H9 (cell line): ENCODE measurements at regions not wholly inside any gene's neighbourhood (a gene's known extent, or its start where the extent isn't known, plus 50 kb on each side); places are given as distances from the start of the nearest gene placed in this dataset.

Experiments used
- DNase-seq: peaks from one replicate; pipeline ENCODE4 v3.0.0-alpha.2; 2017
- H2AFZ ChIP-seq: one replicate; pipeline ENCODE4 v1.6.1; 2013; ENCODE audit warnings: mild to moderate bottlenecking, low read length, control low read depth, moderate library complexity
- H2AK5ac ChIP-seq: 2 replicates; pipeline ENCODE4 v1.6.1; 2013; ENCODE audit warnings: low read length, control low read depth, mixed read lengths; ENCODE audit not compliant: insufficient read length
- H2BK120ac ChIP-seq: one replicate; pipeline ENCODE4 v1.6.1; 2013; ENCODE audit warnings: low read depth, mild to moderate bottlenecking, low read length, control low read depth, inconsistent platforms; ENCODE audit not compliant: poor library complexity, severe bottlenecking
- H2BK12ac ChIP-seq: 2 replicates; pipeline ENCODE4 v1.6.1; 2013; ENCODE audit warnings: low read length, control low read depth, mixed read lengths, low read depth; ENCODE audit not compliant: insufficient read length
- H2BK15ac ChIP-seq: 2 replicates; pipeline ENCODE4 v1.6.1; 2013; ENCODE audit warnings: low read depth, low read length, control low read depth
- H2BK20ac ChIP-seq: one replicate; pipeline ENCODE4 v1.6.1; 2013; ENCODE audit warnings: low read depth, mild to moderate bottlenecking, low read length, control low read depth, inconsistent platforms; ENCODE audit not compliant: poor library complexity, severe bottlenecking
- H2BK5ac ChIP-seq: 2 replicates; pipeline ENCODE4 v1.6.1; 2013; ENCODE audit warnings: low read length, control low read depth, mixed read lengths; ENCODE audit not compliant: insufficient read length
- H3K14ac ChIP-seq: 2 replicates; pipeline ENCODE4 v1.6.1; 2013; ENCODE audit warnings: low read length, control low read depth; ENCODE audit not compliant: insufficient read depth
- H3K18ac ChIP-seq: 2 replicates; pipeline ENCODE4 v1.6.1; 2013; ENCODE audit warnings: low read depth, mild to moderate bottlenecking, mixed read lengths, low read length, control low read depth; ENCODE audit not compliant: insufficient read length
- H3K23ac ChIP-seq: 2 replicates; pipeline ENCODE4 v1.6.1; 2013; ENCODE audit warnings: low read length, control low read depth, mixed read lengths, low read depth; ENCODE audit not compliant: insufficient read length
- H3K23me2 ChIP-seq: 2 replicates; pipeline ENCODE4 v1.6.1; 2013; ENCODE audit warnings: low read depth, mild to moderate bottlenecking, mixed read lengths, low read length, control low read depth; ENCODE audit not compliant: insufficient read length, poor library complexity, severe bottlenecking
- H3K27ac ChIP-seq: 2 replicates; pipeline ENCODE4 v1.5.1; 2013; ENCODE audit warnings: low read length, control low read depth, mixed read lengths, low read depth; ENCODE audit not compliant: insufficient read length
- H3K27me3 ChIP-seq: 2 replicates; pipeline ENCODE4 v1.6.1; 2013; ENCODE audit warnings: low read length, control low read depth, inconsistent platforms; ENCODE audit not compliant: insufficient read depth
- H3K4ac ChIP-seq: 2 replicates; pipeline ENCODE4 v1.6.1; 2013; ENCODE audit warnings: low read depth, mild to moderate bottlenecking, control low read depth, inconsistent platforms, low read length, moderate library complexity
- H3K4me1 ChIP-seq: 2 replicates; pipeline ENCODE4 v1.6.1; 2013; ENCODE audit warnings: low read length, control low read depth, inconsistent platforms; ENCODE audit not compliant: insufficient read depth
- H3K4me2 ChIP-seq: 2 replicates; pipeline ENCODE4 v1.6.1; 2013; ENCODE audit warnings: low read length, control low read depth, mixed read lengths; ENCODE audit not compliant: insufficient read length, insufficient read depth
- H3K56ac ChIP-seq: 2 replicates; pipeline ENCODE4 v1.6.1; 2013; ENCODE audit warnings: low read depth, mild to moderate bottlenecking, mixed read lengths, low read length, control low read depth; ENCODE audit not compliant: insufficient read length
- H3K79me1 ChIP-seq: 2 replicates; pipeline ENCODE4 v1.6.1; 2013; ENCODE audit warnings: low read depth, mild to moderate bottlenecking, moderate library complexity, low read length, control low read depth, inconsistent platforms; ENCODE audit not compliant: insufficient read depth, poor library complexity, severe bottlenecking
- H3K79me2 ChIP-seq: 2 replicates; pipeline ENCODE4 v1.6.1; 2013; ENCODE audit warnings: low read length, control low read depth, inconsistent platforms; ENCODE audit not compliant: insufficient read depth
- H3K9ac ChIP-seq: 2 replicates; pipeline ENCODE4 v1.6.1; 2013; ENCODE audit warnings: low read length, control low read depth, mixed read lengths; ENCODE audit not compliant: insufficient read length; ENCODE audit errors: extremely low read depth
- H3K9me3 ChIP-seq: one replicate; pipeline ENCODE4 v1.6.1; 2013; ENCODE audit warnings: low read depth, low read length, inconsistent platforms; ENCODE audit not compliant: control insufficient read depth
- H3T11ph ChIP-seq: one replicate; pipeline ENCODE4 v1.6.1; 2013; ENCODE audit warnings: mild to moderate bottlenecking, low read length, control low read depth, inconsistent platforms
- H4K20me1 ChIP-seq: one replicate; pipeline ENCODE4 v1.6.1; 2013; ENCODE audit not compliant: control insufficient read depth, insufficient read length, insufficient read depth
- H4K5ac ChIP-seq: 2 replicates; pipeline ENCODE4 v1.6.1; 2013; ENCODE audit warnings: low read depth, mild to moderate bottlenecking, mixed read lengths, low read length, control low read depth; ENCODE audit not compliant: insufficient read length
- H4K8ac ChIP-seq: replicated peaks from 2 replicates; pipeline ENCODE4 v1.6.1; 2013; ENCODE audit warnings: low read length, control low read depth, mixed read lengths, low read depth; ENCODE audit not compliant: insufficient read length
- H4K91ac ChIP-seq: 2 replicates; pipeline ENCODE4 v1.6.1; 2013; ENCODE audit warnings: low read depth, mild to moderate bottlenecking, moderate library complexity, mixed read lengths, low read length, control low read depth; ENCODE audit not compliant: insufficient read length
- H3K27ac Mint-ChIP-seq, 3 experiments: 2 replicates in 2 of 3; 3 replicates in 1 of 3; pipeline ENCODE4 v1.8.0; 2020 to 2021; ENCODE audit warnings: mixed read lengths in 3 of 3, mild to moderate bottlenecking in 1 of 3, moderate library complexity in 1 of 3
- H3K27me3 Mint-ChIP-seq: 2 replicates; pipeline ENCODE4 v1.8.0; 2021; ENCODE audit warnings: low read depth, mild to moderate bottlenecking, moderate library complexity, mixed read lengths
- H3K36me3 Mint-ChIP-seq, 3 experiments: 2 replicates in 2 of 3; 3 replicates in 1 of 3; pipeline ENCODE4 v1.8.0; 2020 to 2021; ENCODE audit warnings: low read depth in 3 of 3, mixed read lengths in 3 of 3; ENCODE audit not compliant: insufficient read depth in 1 of 3
- H3K4me1 Mint-ChIP-seq, 2 experiments: 2 replicates each; pipeline ENCODE4 v1.8.0; 2020; ENCODE audit warnings: mixed read lengths in 2 of 2
- H3K4me3 Mint-ChIP-seq, 2 experiments: 2 replicates in 1 of 2; 3 replicates in 1 of 2; pipeline ENCODE4 v1.8.0; 2020 to 2021; ENCODE audit warnings: mild to moderate bottlenecking in 2 of 2, mixed read lengths in 2 of 2, moderate library complexity in 1 of 2
- H3K9me3 Mint-ChIP-seq, 2 experiments: 2 replicates in 1 of 2; 3 replicates in 1 of 2; pipeline ENCODE4 v1.8.0; 2020; ENCODE audit warnings: mild to moderate bottlenecking in 2 of 2, mixed read lengths in 2 of 2, moderate library complexity in 1 of 2
- CTCF ChIP-seq: fragments of 200-600 bp; sonication (generic); conservative IDR thresholded peaks from 3 replicates; pipeline ENCODE4 v1.8.0; 2021; ENCODE audit warnings: antibody characterized with exemption, mild to moderate bottlenecking
- WGBS: extraction: QIAGEN DNeasy Blood & Tissue Kit; methylation state at CpG from one replicate; pipeline ENCODE4 v1.1.7; 2013; ENCODE audit warnings: missing lambda C conversion rate, low lambda C conversion rate, mixed read lengths; ENCODE audit not compliant: insufficient read length; ENCODE audit errors: extremely low coverage; 5-methylcytosine and 5-hydroxymethylcytosine counted together

- Mint-ChIP-seq H3K4me1 (no peaks in the 10 kb centered on the region), H3K9me3 (no peaks in the 10 kb centered on the region; a peak in 1 of 5 replicates), H3K36me3 (no peaks in the 10 kb centered on the region), H3K27me3 (peaks cover 3% of the 10 kb centered on the region; the same call in 1 of the 2 replicates), H3K4me3 (no peak overlapping the region), H3K27ac (no peak overlapping the region)
- Histone ChIP-seq H2BK5ac (no peak overlapping the region), H3K23me2 (no peaks in the 10 kb centered on the region), H3K9ac (no peak overlapping the region), H3K4me2 (no peak overlapping the region), H2BK120ac (no peak overlapping the region), H2BK15ac (no peak overlapping the region), H3K27ac (no peak overlapping the region), H3K56ac (no peak overlapping the region), H3K79me2 (no peaks in the 10 kb centered on the region), H2BK12ac (no peak overlapping the region), H3K18ac (no peak overlapping the region), H2BK20ac (no peak overlapping the region), H3K4me1 (no peaks in the 10 kb centered on the region), H3K27me3 (no peaks in the 10 kb centered on the region), H4K91ac (no peak overlapping the region), H3K79me1 (no peaks in the 10 kb centered on the region), H2AK5ac (no peak overlapping the region), H2AFZ (no peak overlapping the region), H3K23ac (no peak overlapping the region), H4K20me1 (no peaks in the 10 kb centered on the region), H3K4ac (no peak overlapping the region), H4K5ac (no peak overlapping the region), H3K9me3 (no peaks in the 10 kb centered on the region), H4K8ac (no peak overlapping the region), H3K14ac (no peak overlapping the region), H3T11ph (no peak overlapping the region)
- DNase-seq, result no peak
- no CpG with 5 or more reads among the region's 9 CpGs for WGBS
- no peak for TF ChIP-seq CTCF
Measured at GRCh38 chr10:129244298-129244697, 222.7 kb upstream of the MGMT start.
